GM10266 (cell line): ENCODE measurements at regions not wholly inside any gene's neighbourhood (a gene's known extent, or its start where the extent isn't known, plus 50 kb on each side); places are given as distances from the start of the nearest gene placed in this dataset.

Experiments
- DNase-seq: peaks from one replicate; pipeline ENCODE4 v3.0.0; 2012; ENCODE audit errors: extremely low spot score
- CTCF ChIP-seq: IDR thresholded peaks from 2 replicates; pipeline ENCODE4 v1.5.1; 2012; ENCODE audit warnings: mild to moderate bottlenecking, low read depth; ENCODE audit not compliant: control insufficient read depth, insufficient read depth; ENCODE audit errors: missing control alignments

GRCh38 chr15:39381517-39381916 is 199.4 kb upstream of the THBS1 start:
- DNase-seq, result no peak
- TF ChIP-seq CTCF, result no peak

GRCh38 chr15:39388118-39388517 is 192.8 kb upstream of the THBS1 start:
- DNase-seq, result no peak

DNA sequence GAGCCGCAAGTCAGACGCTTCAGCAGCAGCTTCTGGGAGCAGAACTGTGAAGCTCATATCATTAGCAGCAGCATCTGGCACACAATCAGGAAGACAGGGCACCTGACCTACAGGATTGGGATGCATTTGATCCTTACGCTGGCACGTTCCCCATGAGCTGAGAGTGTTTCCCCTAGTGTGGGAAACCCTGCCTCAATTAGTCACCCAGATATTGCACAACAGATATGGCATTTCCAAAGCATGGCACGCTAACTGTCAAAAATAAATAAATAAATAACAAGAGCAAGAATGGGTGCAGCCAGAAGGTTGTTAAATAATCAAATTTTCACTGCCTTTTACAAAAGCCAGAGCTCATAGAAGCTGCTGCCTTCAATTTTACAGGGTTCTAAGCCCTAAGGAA is 189.6 kb upstream of the THBS1 start:
- no peak for TF ChIP-seq CTCF
- DNase-seq, result no peak

More at GRCh38 chr15:39388118-39388517, 192.8 kb upstream of the THBS1 start:
- no peak for TF ChIP-seq CTCF

GRCh38 chr15:39392469-39393047 is 188.3 kb upstream of the THBS1 start:
- DNase-seq, result no peak
- no peak for TF ChIP-seq CTCF

- no peak for TF ChIP-seq CTCF
Observed at GRCh38 chr15:39393575-39394335, 187.1 kb upstream of the THBS1 start.

GRCh38 chr15:39394496-39394895 is 186.4 kb upstream of the THBS1 start:
- no peak for DNase-seq
- no peak for TF ChIP-seq CTCF

More at GRCh38 chr15:39393575-39394335, 187.1 kb upstream of the THBS1 start:
- no peak for DNase-seq

DNA sequence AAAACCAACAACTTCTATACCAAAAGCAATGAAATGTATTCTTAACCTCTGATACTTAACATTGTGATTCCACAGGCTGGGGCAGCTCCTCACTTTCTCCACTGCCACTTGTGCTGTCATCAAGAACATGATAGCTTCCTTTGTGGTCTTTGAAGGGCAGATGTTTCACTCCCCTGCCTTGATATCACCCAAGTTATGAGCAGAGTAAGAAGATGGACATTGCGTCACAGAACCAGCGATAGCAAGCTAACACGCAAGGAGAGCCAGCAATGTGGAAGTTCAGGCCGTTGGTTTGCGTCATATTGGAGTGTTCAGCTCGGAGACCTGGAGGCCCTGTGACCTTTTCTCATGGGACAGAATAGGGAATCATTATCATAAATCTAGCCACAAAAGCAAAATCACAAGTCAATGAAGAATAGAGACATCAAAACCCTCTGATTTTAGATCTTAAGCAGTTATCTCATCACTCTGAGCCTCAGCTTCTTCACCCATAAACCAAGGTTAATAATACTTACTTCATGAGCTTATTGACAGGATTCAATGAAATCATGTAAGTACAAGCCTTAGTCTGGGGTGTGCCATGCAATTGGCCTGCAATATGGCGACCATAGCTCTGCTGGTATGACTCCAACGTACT is 183.8 kb upstream of the THBS1 start:
- TF ChIP-seq CTCF, result no peak
- no peak for DNase-seq
